Astrocyte of the hippocampus (primary cell): ENCODE measurements at regions not wholly inside any gene's neighbourhood (a gene's known extent, or its start where the extent isn't known, plus 50 kb on each side); places are given as distances from the start of the nearest gene placed in this dataset.
"Not testable (repeated sequence)": the region's sequence is repeated elsewhere in the genome, so short reads cannot be mapped to it uniquely, and the experiment has no call there.

Experiments
- DNase-seq: peaks from one replicate; pipeline ENCODE4 v3.0.0; 2011; ENCODE audit warnings: low read depth, low spot score

DNA sequence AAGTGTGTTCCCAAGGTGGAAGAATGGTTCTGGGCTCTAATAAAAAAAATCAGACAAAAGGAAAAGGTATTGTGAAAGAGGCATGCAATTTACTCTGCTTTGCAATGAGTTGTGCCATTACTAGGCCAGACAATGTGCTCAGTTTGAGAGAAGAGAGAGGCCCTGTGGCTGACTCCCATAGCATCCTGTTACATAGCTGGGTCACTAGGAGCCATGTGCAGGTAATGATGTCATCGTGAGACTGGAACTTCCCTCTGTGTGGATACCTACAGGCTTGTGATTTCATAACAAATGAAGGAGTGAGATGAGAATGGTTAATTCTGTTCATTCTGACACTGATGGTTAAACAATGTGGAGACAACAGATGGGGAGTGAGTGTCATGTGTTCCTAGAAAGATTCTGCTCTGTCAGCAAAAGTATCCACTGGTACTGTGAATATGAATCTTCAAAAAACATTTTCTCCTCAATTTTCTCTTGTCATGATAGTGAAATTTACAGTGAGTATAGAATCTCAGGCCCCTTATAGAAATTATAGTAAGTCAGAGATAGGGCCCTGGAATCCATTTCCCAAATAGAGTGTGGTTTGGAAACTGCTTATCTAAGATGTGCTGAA, 648.7 kb upstream of the DPPA4 start:
- no peak for DNase-seq

DNA sequence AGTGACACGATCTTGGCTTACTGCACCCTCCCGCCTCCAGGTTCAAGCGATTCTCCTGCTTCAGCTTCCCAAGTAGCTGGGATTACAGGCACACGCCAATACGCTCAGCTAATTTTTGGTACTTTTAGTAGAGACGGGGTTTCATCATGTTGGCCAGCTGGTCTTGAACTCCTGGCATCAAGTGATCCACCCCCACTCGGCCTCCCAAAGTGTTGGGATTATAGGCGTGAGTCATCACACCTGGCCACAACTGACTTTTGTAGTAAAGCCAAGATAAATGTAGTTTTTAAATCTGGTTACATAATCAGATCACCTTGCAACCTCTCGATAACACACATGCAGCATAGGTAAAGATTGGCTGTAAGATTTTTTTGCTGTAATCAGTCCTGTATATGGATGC, 657.5 kb upstream of the DPPA4 start:
- DNase-seq = no peak

- DNase-seq = no peak
Measured at GRCh38 chr3:109995377-109995776, 658.0 kb upstream of the DPPA4 start.

DNA sequence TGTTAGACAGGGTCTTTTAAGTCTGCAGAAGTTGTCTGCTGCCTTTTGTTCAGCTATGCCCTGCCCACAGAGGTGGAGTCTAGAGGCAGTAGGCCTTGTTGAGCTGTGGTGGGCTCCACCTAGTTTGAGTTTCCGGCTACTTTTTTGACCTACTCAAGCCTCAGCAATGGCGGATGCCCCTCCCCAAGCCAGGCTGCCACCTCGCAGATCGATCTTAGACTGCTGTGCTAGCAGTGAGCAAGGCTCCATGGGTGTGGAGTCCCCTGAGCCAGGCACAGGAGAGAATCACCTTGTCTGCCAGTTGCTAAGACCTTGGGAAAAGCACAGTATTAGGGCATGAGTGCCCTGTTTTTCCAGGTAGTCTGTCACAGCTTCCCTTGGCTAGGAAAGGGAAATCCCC, 664.6 kb upstream of the DPPA4 start:
- not testable (repeated sequence) for DNase-seq

DNA sequence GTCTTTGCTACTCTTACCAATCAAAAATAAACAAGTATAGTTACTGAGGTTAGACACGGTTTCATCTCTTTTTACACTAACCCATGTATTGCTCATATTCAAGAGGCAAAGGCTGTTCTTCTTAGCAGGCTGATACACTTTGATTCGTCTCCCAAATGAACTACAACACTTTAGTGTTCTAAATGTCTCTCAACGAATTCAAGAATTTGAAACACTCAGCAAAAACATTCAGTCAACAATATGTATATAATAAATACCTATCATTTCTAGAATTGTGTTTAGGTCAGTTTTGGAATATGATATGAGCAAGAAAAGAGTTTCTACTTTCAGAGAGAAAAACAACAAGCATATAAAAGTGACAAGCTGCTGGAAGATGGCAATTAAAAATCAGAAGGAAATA, 669.6 kb upstream of the DPPA4 start:
- DNase-seq = no peak

DNA sequence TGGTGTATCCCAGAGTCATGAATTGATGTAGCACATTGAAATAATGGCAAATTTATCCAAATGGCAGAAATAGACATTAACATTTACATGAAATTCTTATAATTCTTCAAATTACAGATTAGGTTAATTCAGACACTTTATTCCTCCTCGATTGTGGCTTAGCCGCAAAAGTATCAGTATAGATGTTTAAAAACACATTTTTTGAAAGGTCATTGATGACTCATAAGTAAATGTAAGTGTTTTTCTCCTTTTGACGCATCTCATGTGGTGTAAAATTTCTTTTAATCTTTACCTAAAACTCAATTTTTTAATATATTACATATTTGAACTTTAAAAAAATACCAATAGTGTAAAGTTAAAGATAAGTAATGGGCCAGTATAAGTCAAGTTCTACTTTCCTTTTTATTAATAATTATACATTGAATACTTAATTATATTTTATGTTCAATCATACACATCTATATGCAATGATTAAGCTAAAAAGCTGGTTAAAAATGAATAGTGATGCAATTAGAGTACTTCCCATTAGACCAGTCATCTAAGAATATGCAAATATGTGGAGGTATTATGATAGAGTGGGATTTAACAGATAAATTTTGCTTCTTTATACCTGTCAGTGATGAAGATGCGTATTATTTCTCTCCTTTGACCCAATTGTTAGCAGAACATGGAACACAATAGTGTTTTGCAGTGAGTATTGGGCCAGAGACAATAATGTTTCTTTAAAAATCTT, 678.1 kb upstream of the DPPA4 start:
- no peak for DNase-seq

DNA sequence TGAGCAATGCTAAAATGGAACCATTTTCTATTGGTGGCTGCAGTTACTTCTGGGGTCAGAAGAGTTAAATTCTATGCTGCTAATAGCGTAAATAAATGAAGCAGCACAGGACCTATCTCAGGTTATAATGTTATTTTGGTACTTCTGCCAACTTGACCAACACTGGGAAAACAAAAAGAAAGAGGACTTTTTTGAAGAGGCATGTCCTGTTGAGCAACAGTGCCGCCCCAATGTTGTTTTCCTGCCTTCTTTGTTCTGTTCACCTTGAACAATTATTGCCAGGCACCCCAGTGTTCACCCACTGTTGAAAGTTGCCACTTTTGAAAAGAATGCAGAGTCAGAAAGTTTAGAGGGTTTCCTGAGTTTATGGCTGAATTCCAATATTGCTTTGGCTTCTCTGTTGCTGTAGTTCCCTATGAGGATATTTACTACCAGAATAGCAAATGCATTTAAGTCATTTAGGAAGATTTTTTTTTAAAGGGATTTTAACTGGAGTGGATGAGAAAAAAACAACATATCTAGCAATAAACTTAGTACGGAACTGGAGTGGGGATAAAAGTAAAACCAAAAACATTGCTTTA, 679.0 kb upstream of the DPPA4 start:
- peak; percentile 53 for DNase-seq

- no peak for DNase-seq
Measured at GRCh38 chr3:110017304-110017703, 680.0 kb upstream of the DPPA4 start.

- DNase-seq = no peak
Measured at GRCh38 chr3:110021659-110022058, 684.3 kb upstream of the DPPA4 start.

GRCh38 chr3:110023022-110023421, 685.7 kb upstream of the DPPA4 start:
- DNase-seq = not testable (repeated sequence)

GRCh38 chr3:110026421-110026820, 689.1 kb upstream of the DPPA4 start:
- DNase-seq = peak; percentile 4

- DNase-seq = peak; percentile 45
Measured at GRCh38 chr3:110027446-110028080, 690.2 kb upstream of the DPPA4 start.

DNA sequence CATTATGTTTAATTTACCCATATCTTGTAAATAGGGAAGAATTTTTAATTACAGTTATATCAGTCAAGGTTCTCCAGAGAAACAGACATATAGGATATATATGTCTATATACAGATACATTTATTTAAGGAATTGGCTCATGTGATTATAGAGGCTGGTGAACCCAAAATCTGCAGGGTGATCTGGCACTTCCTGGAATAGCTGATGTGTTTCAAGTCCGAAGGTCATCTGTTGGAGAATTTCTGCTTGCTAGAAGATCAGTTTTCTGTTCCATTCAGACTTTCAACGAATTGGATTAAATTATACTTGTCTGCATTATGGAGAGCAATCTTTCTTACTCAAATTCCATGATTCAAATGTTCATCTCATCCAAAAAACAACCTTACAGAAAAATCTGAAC, 694.6 kb upstream of the DPPA4 start:
- no peak for DNase-seq

GRCh38 chr3:110059431-110059830, 722.1 kb upstream of the DPPA4 start:
- DNase-seq = no peak

- DNase-seq = no peak
Measured at GRCh38 chr3:110062716-110063115, 725.4 kb upstream of the DPPA4 start.

GRCh38 chr3:110063178-110063577, 725.8 kb upstream of the DPPA4 start:
- DNase-seq = no peak

GRCh38 chr3:110066206-110066605, 728.9 kb upstream of the DPPA4 start:
- DNase-seq = no peak

GRCh38 chr3:110067527-110067926, 730.2 kb upstream of the DPPA4 start:
- DNase-seq = no peak

- DNase-seq = peak; percentile 3
Measured at GRCh38 chr3:110069761-110070160, 732.4 kb upstream of the DPPA4 start.

GRCh38 chr3:110070161-110070916, 733.0 kb upstream of the DPPA4 start:
- peak; percentile 59 for DNase-seq

DNA sequence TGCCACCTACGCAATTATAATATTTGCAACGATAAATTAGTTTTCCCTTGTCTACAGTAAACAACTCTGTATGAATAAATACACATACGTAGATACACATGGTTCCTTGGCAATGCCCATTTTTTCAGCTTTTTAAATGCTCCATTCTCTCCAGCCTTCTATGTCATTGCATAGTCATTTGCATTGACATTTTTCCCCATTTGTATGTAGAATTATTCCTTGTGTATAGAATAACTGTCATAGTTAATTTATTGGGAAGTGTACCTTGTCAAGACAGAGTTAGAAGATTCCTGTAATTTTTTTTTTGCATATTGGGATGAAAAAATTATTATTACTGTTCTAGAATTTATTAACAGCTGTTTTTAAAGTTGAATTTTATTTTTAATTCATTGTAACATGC, 736.7 kb upstream of the DPPA4 start:
- DNase-seq = no peak

GRCh38 chr3:110077093-110077492, 739.7 kb upstream of the DPPA4 start:
- no peak for DNase-seq
